HEK293T (cell line): ENCODE measurements at regions not wholly inside any gene's neighbourhood (a gene's known extent, or its start where the extent isn't known, plus 50 kb on each side); places are given as distances from the start of the nearest gene placed in this dataset.

Experiments used
- ARNT ChIP-seq: fragments of 450-650 bp; IDR thresholded peaks from 2 replicates; pipeline ENCODE4 v1.6.1; 2017; ENCODE audit warnings: mild to moderate bottlenecking
- ELF4 ChIP-seq: fragments of 450-650 bp; IDR thresholded peaks from 2 replicates; pipeline ENCODE4 v1.6.1; 2017; ENCODE audit warnings: antibody characterized with exemption
- FOXK2 ChIP-seq: fragments of 450-650 bp; IDR thresholded peaks from 2 replicates; pipeline ENCODE4 v1.6.1; 2016; ENCODE audit warnings: mild to moderate bottlenecking
- FOXM1 ChIP-seq: fragments of 450-650 bp; IDR thresholded peaks from 2 replicates; pipeline ENCODE4 v1.6.1; 2017; ENCODE audit warnings: mild to moderate bottlenecking, borderline replicate concordance
- HDGF ChIP-seq: fragments of 450-650 bp; IDR thresholded peaks from 2 replicates; pipeline ENCODE4 v1.6.1; 2017; ENCODE audit warnings: antibody characterized with exemption, borderline replicate concordance
- NFRKB ChIP-seq: fragments of 450-650 bp; IDR thresholded peaks from 2 replicates; pipeline ENCODE4 v1.6.1; 2016; ENCODE audit warnings: mild to moderate bottlenecking, moderate library complexity
- SP1 ChIP-seq: fragments of 450-650 bp; IDR thresholded peaks from 2 replicates; pipeline ENCODE4 v1.6.1; 2017
- ZNF384 ChIP-seq: fragments of 450-650 bp; IDR thresholded peaks from 2 replicates; pipeline ENCODE4 v1.6.1; 2016

DNA sequence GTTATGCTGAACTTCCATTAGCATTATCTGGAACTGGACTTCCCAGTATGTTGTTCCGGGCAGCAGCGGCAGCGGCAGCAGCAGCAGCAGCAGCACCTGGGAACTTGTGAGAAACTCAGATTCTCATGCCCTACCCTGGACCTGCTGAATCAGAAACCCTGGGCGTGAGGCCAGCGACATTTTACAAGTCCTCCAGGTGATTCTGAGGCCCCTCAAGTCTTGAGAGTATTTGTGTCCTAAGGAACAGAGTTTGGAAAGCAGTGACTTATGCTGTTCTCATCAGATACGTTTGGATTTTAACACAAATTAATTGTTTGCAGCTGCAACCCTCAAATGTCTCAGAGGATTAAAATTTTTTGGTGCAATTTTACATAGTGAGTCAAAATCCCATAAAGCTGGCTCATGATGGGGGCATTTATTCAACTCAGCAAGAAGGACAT is 157.2 kb upstream of the KAZN start:
- TF ChIP-seq ELF4 (no peak), NFRKB (no peak), HDGF (no peak), ZNF384 (no peak), FOXK2 (no peak), SP1 (no peak), FOXM1 (no peak), ARNT (no peak)
